ENCODE measurements at regions not wholly inside any gene's neighbourhood (a gene's known extent, or its start where the extent isn't known, plus 50 kb on each side); places are given as distances from the start of the nearest gene placed in this dataset.

DNA sequence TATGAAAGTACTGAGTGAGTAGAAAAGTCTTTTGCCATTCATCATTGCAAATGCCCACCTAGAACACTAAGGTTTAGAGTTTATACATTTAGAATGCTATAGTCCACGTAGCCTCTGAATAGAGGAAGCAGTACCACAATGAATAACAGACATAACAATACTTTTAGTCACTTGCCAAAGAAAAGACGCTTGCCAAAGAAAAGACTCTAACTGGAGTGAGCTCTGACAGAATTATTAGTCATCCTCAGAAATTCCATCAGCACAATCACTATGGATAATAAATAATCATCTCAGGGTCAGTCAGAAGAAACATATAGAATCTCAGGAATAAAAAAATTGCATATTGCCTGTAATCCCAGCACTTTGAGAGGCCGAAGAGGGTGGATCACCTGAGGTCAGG, 168.5 kb upstream of the TARS1 start (continued):
- TF ChIP-seq SMC3 (IDR thresholded peaks at IDR 0.05; ENCODE audit: low read depth, low read length), result no peak
- TF ChIP-seq, protein P1, sequence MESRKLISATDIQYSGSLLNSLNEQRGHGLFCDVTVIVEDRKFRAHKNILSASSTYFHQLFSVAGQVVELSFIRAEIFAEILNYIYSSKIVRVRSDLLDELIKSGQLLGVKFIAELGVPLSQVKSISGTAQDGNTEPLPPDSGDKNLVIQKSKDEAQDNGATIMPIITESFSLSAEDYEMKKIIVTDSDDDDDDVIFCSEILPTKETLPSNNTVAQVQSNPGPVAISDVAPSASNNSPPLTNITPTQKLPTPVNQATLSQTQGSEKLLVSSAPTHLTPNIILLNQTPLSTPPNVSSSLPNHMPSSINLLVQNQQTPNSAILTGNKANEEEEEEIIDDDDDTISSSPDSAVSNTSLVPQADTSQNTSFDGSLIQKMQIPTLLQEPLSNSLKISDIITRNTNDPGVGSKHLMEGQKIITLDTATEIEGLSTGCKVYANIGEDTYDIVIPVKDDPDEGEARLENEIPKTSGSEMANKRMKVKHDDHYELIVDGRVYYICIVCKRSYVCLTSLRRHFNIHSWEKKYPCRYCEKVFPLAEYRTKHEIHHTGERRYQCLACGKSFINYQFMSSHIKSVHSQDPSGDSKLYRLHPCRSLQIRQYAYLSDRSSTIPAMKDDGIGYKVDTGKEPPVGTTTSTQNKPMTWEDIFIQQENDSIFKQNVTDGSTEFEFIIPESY (IDR thresholded peaks at IDR 0.05; ENCODE audit: borderline replicate concordance, low read depth), result 0 out of 2 replicates have a peak, but pooled peaks have one; percentile 39
- TF ChIP-seq ELF1 (IDR thresholded peaks at IDR 0.05), result no peak; the same call in 1 of the 2 replicates
- TF ChIP-seq NRF1 (IDR thresholded peaks at IDR 0.05; ENCODE audit: low read depth, low read length), result no peak
- TF ChIP-seq, protein P2, sequence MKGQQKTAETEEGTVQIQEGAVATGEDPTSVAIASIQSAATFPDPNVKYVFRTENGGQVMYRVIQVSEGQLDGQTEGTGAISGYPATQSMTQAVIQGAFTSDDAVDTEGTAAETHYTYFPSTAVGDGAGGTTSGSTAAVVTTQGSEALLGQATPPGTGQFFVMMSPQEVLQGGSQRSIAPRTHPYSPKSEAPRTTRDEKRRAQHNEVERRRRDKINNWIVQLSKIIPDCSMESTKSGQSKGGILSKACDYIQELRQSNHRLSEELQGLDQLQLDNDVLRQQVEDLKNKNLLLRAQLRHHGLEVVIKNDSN (IDR thresholded peaks at IDR 0.05; ENCODE audit: borderline replicate concordance, low read depth), result 0 out of 2 replicates have a peak, but pooled peaks have one; percentile 5
- TF ChIP-seq FOSL2 (IDR thresholded peaks at IDR 0.05; ENCODE audit: borderline replicate concordance, low read depth), result peak; percentile 96

- ChIA-PET POLR2A (no interaction called here), CTCF (no interaction called here)
- Histone ChIP-seq H3K9me2 (no peaks in the 10 kb centered on the region), H3K4me1 (ENCODE audit: control insufficient read depth in 1 of 2, insufficient read depth in 2 of 2, low read depth in 1 of 2, low read length in 1 of 2) (peaks cover 3 to 24% of the 10 kb centered on the region in 2 experiments; a peak in 3 of 4 replicates), H3K4me2 (no peak overlapping the region), H3K27ac (ENCODE audit: low read depth in 2 of 2, low read length in 1 of 2) (peak overlapping the region in 1 of 2 experiments; percentile 99; a peak in 2 of 4 replicates), H3K9ac (no peak overlapping the region), H3K79me2 (ENCODE audit: insufficient read depth) (no peaks in the 10 kb centered on the region), H3K36me3 (replicated peaks in 1 of 2; ENCODE audit: control insufficient read depth in 1 of 2, insufficient read depth in 2 of 2, low read length in 1 of 2) (no peaks in the 10 kb centered on the region), H4K20me1 (ENCODE audit: insufficient read depth) (no peaks in the 10 kb centered on the region), H3K9me3 (no peaks in the 10 kb centered on the region), H3K4me3 (ENCODE audit: low read depth in 2 of 2, low read length in 1 of 2) (no peak overlapping the region), H2AFZ (ENCODE audit: low read depth) (no peak overlapping the region), H3K27me3 (ENCODE audit: insufficient read depth) (no peaks in the 10 kb centered on the region), H3F3A (replicated peaks; ENCODE audit: insufficient read depth) (peaks cover 48% of the 10 kb centered on the region)
- TF ChIP-seq RAD21 (IDR thresholded peaks at IDR 0.05; ENCODE audit: low read length), result no peak
- no peak for TF ChIP-seq USF2 (IDR thresholded peaks at IDR 0.05; ENCODE audit: borderline replicate concordance, low read depth, low read length)
- DNase-seq, result no peak
Observed at GRCh38 chr5:33273985-33274384, 166.8 kb upstream of the TARS1 start.

DNA sequence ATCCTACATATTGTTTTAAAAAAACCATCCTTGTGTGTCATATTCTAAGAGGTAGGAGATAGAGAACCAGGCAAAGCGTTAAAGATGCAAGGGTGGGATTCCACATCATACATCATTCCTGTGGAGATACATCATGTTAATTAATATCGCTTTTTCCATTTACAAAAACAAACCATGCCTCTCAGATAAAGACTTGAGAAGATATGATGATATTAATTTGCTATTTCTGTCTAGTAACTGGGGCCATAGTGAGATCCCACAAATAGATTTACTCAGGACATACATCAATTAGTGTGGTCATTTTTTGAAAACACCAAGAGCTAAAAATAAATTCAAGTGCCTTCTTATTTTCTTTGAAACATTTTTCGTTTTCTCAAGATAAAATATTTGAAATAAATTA, 165.4 kb upstream of the TARS1 start:
- Histone ChIP-seq H3K79me2 (ENCODE audit: insufficient read depth) (no peaks in the 10 kb centered on the region), H3K27ac (ENCODE audit: low read depth in 2 of 2, low read length in 1 of 2) (peak overlapping the region; percentile 75 to 99; a peak in 3 of 4 replicates)

More for the DNA sequence above, 165.4 kb upstream of the TARS1 start:
- no peak overlapping the region for H2AFZ ChIP-seq (ENCODE audit: low read depth)
- no peak overlapping the region for H3K4me3 ChIP-seq (ENCODE audit: low read depth in 2 of 2, low read length in 1 of 2)
- TF ChIP-seq RAD21 (IDR thresholded peaks at IDR 0.05; ENCODE audit: low read length) (no peak), FOSL2 (IDR thresholded peaks at IDR 0.05; ENCODE audit: borderline replicate concordance, low read depth) (no peak), EZH2phosphoT487 (IDR thresholded peaks at IDR 0.05; ENCODE audit: borderline replicate concordance, low read depth) (no peak), YY1 (IDR thresholded peaks at IDR 0.05; ENCODE audit: low read depth) (no peak), SIN3A (IDR thresholded peaks at IDR 0.05; ENCODE audit: borderline replicate concordance, low read depth, low read length) (no peak), JUND (IDR thresholded peaks at IDR 0.05) (no peak), ELF1 (IDR thresholded peaks at IDR 0.05) (no peak), NRF1 (IDR thresholded peaks at IDR 0.05; ENCODE audit: low read depth, low read length) (no peak), USF2 (IDR thresholded peaks at IDR 0.05; ENCODE audit: borderline replicate concordance, low read depth, low read length) (no peak), RXRA (IDR thresholded peaks at IDR 0.05; ENCODE audit: borderline replicate concordance, low read depth) (no peak), MEF2A (IDR thresholded peaks at IDR 0.05; ENCODE audit: borderline replicate concordance, low read depth) (no peak), TEAD4 (IDR thresholded peaks at IDR 0.05; ENCODE audit: borderline replicate concordance, insufficient read depth) (no peak), FOXM1 (IDR thresholded peaks at IDR 0.05; ENCODE audit: low read depth) (no peak)
- peak overlapping the region; percentile 45; the same call in 1 of the 2 replicates for H3K4me2 ChIP-seq
- H3K27me3 ChIP-seq (ENCODE audit: insufficient read depth), result no peaks in the 10 kb centered on the region
- ChIA-PET CTCF (interaction anchor here (1.1 kb wide), 1 partner anchor 11 kb away, joined by 3 read pairs; no protein-coding TSS in a partner anchor), POLR2A (no interaction called here)
- H3K9me2 ChIP-seq, result no peaks in the 10 kb centered on the region
- 50% methylated on average over 3 of the region's 3 CpGs for WGBS (ENCODE audit: low lambda C conversion rate)
- peaks cover 3 to 23% of the 10 kb centered on the region in 2 experiments; a peak in 3 of 4 replicates for H3K4me1 ChIP-seq (ENCODE audit: control insufficient read depth in 1 of 2, insufficient read depth in 2 of 2, low read depth in 1 of 2, low read length in 1 of 2)
- no peaks in the 10 kb centered on the region for H3K9me3 ChIP-seq
- H3K36me3 ChIP-seq (replicated peaks in 1 of 2; ENCODE audit: control insufficient read depth in 1 of 2, insufficient read depth in 2 of 2, low read length in 1 of 2), result no peaks in the 10 kb centered on the region
- no peak for DNase-seq
- H3F3A ChIP-seq (replicated peaks; ENCODE audit: insufficient read depth), result peaks cover 48% of the 10 kb centered on the region
- peak overlapping the region; percentile 74; the same call in 1 of the 2 replicates for H3K9ac ChIP-seq
- no peaks in the 10 kb centered on the region for H4K20me1 ChIP-seq (ENCODE audit: insufficient read depth)
